Stimulated activated CD4-positive, alpha-beta T cell treated with anti-CD3 and anti-CD28 coated beads, Interleukin-4, amount 100 ng/mL, for 4 hours (primary cell): ENCODE measurements at regions not wholly inside any gene's neighbourhood (a gene's known extent, or its start where the extent isn't known, plus 50 kb on each side); places are given as distances from the start of the nearest gene placed in this dataset.

Experiments used
- DNase-seq, 2 experiments: peaks; one replicate each; pipeline ENCODE4 v3.0.0-alpha.2; 2020

DNA sequence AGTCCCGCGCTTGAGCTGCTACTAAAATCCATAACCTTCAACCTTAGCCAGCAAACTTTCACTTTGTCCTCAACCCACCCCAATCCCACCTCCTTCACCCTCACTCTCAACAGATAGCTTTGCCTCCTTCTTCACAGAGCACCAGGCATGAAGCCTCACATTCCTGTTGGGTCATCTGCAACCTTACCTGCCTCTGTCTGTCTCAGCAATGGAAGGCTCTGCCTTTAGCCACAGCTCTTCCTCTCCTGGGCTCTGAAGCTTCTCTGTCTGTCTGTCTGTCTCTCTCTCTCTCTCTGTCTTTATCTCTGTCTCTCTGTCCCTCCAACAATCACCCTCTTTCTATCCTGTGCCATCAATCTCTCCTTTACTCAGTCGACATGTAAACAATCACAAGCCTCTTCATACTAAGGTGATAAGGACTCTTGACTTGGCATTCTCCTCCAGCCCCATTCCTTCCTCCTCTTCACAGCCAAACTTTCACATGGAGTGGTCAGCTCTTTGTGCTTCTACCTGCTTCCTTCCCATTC, 220.8 kb downstream of the SPTSSA start:
- DNase-seq, result no peak

DNA sequence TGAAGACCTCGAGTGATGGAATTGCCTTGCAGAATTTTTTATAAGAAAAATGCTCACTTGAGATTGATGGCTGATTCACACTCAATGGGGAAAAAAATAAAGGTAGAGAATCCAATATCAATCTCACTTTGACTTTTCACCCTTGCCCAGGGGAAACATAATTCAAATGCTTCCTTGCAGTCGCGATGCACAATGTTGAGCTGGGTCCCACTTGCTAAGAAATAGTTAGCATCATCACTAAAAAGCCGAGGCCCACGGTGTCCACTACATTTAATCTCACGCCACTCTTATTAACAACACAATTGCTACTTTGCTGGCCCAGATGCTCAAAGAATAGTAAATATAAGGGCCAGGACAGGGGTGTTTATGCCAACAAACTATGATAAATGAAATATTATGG, 223.4 kb downstream of the SPTSSA start:
- DNase-seq, result no peak

DNA sequence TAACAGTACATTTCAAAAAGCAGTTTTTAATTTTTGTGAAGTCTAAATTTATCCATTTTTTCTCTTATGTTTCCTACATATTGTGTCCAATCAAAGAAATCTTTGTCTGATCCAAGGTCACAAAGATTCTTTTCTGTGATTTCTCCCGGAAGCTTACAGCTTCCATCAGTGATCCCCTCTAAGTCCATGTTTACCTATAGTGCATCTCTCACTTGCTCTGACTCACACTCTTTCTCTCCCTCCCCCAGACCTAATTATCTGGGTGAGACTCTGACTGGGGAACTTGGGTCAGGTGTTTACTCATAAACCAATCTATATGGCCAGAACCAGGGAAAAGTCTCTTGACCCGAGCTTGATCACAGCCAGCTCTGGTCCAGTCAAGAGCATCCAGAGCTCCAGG, 224.4 kb downstream of the SPTSSA start:
- DNase-seq, result no peak

DNA sequence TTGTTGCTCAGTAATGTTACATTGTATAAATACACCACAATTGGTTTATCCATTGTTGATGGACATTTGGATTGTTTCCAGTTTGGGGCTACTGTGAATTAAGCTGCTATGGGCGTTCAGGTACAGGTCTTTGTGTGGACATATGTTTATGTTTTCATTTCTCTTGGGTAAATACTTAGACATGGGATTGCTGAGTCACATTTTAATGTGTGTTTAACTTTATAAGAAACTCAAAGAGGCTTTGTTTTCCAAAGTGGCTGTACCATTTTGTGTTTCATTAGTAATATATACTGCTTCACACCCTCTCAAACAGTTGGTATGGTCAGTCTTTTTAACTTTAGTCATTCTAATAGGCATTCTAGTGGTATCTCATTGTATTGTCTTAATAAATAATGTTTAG, 225.0 kb downstream of the SPTSSA start:
- no peak for DNase-seq

DNA sequence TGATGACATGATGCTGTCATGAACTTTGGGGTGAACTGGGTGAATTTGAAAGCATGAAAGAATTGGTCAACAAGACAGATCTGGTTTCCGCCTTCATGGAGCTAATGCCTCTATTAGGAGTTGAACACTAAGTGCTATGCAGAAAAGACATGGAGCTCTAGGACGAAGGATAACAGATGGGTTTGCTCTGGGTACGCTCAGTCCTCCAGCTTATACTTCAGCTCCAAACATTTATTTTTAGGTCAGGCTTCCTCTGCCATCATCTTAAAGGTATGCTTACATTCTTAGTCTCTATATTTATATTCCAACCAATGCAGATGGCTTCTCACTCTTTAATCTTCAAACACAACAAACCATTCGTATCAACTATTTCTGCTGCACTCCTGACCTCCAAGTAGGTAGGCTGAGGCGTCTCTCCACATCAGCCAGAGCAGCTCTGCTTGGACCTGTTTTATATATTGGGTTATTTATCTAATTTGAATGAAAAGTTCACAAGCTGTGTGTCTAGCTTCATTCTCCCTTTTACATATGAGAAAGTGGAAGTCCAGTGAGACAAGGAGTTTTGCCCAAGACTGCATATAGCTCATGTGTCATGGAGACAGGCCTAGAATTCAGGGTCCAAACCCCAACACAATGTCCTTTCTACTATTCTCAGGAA, 226.3 kb downstream of the SPTSSA start:
- no peak for DNase-seq

DNA sequence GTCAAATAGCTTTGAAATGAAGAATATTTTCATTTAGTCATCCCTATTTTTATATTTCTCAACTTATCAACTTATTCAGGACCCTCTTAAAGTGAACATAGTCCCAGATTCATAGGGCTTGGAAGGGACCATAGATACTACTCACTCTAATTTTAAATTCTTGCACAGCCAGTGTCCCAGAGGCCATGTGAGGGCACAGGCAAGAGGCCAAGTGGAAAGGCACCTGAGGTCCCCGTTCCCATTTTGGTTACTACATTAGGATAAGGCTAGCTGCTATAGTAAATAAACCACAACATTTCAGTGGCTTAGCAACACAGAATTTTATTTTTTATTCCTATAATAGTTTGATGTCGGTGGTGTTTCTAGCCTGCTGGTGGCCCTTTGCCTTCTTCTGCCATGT, 227.8 kb downstream of the SPTSSA start:
- no peak for DNase-seq

DNA sequence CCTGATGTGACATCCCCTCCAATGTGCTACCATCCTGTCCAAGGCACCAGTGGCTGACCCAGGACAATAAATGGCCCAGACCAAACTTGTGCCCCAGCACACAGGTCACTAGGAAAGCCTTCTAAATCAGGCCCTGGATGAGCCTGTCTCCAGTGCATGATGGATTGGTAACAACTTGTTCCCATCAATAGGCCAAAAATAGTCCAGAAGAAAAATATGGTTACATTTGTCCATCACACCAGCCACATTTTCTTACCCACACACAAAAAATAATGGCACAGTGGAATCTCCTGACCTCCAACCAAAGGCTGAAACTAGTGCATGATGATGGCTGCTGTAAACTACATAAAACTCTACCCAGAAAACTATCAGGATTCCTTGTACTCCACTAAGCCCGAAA, 228.4 kb downstream of the SPTSSA start:
- no peak for DNase-seq

DNA sequence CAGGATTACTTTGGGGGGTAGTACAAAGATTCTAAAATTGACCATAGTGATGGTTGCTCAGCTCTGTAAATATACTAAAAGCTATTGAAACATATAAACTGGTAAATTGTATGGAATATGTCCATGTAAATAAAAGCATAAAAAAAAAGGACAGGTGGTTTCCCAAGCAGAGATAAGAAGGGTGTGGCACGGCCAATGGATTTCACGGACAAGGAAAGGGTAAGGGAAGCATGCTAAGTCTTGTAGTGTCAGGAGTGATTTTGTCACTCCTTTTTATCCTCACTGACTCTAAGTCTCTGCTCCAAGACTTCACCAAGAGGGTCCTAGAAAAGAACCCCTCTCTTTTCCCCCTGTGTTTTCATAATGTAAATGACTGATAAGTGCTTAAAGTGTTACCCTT, 229.2 kb downstream of the SPTSSA start:
- DNase-seq, result no peak

DNA sequence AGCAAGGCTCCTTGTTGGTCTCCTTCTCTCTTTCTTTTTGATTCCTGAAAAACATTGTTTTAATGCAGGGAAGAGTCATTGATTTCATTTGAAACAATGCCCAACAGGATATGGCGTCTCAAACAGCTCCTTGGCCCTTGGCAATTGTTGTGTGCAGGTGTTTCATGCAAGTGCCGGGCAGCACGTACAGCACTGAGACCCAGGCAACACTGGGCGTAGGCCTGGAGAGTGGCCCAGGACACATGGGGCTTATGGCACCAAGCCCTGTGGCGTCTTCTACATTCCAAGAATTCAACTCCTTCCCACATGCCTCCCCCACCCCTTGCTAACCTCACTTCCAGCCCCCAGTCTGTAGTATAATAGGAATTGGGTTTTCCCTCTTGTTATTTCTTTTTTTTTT, 230.4 kb downstream of the SPTSSA start:
- no peak for DNase-seq

DNA sequence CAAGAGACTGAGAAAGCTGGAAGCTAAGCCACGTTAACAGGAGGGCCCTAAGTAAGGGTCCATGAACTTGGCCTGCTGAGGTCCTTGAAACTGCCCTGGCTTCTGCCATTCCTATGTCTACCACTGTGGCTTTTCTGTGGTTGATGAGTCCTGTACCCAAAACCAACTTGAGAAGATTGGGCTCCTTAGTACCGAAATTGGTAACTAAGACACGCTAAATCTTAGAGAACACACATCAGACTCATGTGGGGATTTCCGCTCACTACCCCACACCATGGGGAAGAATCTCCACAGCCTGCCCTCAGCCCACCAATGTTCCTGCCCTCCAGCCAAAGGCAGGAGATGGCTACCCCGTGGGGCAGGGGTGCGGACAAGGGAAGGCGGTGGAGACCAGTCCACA, 232.9 kb downstream of the SPTSSA start:
- no peak for DNase-seq

DNA sequence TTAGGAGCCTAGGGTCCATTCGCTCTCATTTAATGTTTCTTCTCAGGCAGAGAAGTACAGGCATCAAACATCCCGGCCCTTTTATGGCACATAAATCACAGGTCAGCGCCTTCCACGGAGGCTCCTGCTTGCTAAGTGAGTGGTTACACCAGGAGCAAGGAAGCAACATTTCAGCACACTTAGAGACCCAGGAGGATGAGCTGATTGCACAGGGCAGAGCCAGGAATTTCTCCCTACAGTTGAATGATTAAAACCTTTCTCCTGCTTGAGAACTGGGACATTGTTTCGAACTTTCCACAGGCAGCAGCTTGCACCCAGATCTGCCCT, 233.4 kb downstream of the SPTSSA start:
- DNase-seq, result no peak

DNA sequence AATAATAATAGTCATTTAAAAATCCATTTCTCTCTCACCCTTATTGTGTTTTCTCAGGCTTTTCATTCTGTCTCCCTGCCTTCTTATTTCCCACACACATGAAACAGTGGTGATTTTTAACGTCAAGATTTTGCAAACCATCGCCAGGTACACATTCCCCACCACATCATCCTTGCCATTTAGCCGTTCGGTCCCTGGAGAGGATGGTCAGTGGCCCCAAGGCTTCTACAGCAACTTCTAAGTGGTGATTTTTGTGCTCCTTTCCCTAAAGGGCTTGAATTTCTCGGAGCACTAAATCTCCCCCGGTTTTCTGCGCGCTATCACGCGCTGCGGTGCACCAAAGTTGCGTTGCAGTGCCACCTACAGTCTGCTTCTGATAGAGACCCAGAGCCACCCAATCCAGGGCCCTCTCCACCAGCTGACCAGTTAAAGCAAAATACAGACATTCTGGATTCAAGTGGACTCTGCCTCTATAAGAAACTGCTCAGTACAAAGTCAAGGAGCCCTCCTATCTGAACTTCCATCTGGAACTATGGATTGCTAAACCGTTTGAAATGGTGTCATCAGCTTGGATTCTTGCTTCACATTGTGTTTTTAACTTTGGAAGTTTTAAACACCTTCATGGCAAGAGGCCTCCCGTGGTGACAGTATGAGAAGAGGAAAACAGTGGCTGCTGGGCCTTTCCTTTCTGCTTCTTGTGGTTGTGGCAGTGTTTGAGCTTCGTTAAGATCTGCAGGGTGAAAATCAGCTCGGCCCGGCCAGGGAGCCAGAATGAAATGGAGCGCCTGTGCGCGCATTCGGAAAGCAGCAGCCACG, 234.0 kb downstream of the SPTSSA start:
- DNase-seq, result peak; percentile 21 to 46

DNA sequence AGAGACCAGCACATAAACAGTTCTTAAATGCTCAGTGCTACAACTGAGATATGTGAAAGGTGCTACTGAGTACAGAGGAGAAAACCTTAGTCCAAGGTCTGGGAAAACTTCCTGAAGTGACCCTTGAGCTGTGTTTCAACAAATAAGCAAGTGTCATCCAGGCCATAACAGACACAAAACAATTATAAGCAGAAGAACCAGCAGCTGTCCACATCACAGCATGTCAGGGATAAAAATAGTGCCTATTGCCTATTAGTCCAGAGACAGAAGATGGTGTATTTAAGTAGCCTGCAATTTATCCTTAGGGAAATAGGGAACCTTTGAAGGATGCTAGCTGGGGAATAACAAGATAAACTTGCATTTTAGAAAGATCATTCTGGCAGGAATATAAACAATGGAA, 237.8 kb downstream of the SPTSSA start:
- no peak for DNase-seq

DNA sequence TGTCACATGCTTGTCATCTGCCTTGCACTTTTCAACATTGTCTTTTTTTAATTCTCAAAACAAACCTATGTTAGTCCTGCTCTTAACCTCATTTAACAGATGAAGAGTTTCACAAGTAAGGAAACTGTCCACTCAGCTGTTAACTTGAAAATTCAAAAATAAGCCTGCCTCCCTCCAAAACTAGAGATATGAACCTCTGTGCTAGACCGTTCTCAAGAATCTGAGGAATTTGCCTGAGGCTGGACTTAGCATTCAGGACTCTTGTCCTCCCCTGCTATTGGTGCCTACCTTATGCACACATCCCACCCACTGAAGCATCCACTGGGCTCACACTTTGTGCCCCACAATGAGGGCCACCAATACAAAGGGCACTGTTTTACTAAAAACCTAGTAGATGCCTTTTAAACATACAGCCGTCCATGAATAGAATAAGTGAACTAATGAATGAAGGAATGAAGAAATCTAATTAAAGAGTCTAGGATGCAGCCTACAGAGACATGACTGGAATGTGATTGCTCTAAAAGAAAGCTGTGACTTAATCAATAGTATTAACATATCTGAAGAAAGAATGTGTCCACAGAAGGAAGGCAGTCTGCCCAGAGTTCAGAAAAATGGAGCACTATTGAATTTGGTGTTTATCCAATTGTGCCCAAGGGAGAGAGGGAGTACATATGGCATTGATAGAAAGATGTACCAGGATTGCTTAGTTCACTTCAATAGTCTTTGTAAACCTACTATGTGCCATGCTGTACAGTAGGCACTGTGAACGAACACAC, 238.5 kb downstream of the SPTSSA start:
- DNase-seq, result no peak

DNA sequence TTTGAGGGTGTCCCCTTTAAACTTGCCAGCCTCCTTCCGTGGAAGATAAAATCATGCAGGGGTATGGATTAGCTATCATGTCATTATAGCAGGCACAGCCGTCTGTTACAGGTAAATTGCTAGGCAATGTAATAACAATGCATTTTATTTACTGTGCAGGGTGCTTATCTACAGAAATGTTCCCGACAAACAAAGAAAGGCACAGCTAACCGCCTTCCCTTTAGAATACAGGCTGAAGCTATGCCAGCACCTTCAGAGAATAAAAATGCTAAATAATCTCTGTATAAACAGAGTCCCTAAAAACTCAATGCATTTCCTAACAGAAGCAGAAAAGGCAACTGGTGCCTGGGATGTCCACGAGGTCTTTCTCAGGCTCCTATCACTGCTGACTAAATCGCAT, 239.2 kb downstream of the SPTSSA start:
- DNase-seq, result no peak

DNA sequence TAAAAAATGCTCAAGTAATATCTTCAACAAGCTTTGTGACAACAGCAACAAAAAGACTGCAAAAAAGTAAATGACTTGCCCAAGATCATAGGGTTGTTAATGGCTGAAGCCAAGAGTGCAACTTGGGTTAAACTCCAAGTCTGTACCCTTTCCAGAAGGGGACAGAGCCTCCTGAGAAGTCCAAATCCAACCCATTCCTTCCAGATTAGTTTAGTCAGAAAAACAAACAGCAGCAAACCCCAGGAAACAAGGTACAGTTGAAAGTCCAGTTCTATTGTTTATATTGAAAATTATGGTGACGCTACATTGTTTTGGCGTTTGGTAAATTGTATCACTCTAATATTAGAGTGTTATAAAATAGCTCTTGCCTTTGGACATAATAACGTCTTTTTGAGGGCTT, 239.9 kb downstream of the SPTSSA start:
- no peak for DNase-seq

DNA sequence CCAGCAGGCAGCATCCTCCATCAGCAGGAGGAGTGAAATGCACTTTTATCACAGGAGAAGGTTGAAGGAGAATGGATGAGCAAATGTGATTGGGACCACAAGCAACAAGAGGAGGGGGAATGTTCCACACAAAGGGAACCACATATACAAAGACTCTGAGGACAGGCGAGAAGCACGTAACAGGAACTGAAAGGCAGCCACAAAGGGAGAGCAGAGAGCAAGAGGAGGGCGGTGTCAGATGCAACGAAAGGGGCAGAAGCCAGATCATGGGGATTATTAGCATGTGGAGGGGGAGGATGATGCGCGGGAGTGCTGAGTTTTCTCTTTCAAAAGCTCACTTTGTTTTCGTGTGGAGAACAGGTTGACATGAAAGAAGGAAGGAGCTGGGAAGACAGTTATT, 241.1 kb downstream of the SPTSSA start:
- no peak for DNase-seq

DNA sequence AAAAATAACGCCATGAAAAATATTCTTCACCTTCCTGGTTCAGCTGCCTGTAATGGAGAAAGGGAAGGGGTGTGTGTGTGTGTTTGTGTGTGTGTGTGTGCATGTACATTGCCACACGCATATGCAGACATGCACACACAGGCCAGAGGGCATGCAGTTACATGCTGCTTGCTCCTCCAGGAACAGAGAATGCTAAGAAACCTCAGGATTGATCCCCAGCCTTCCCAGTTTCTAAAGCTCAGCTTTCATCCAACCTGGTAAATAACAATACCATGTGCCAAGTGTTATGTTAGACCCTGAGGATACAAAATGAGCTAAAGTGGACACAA, 241.7 kb downstream of the SPTSSA start:
- no peak for DNase-seq

DNA sequence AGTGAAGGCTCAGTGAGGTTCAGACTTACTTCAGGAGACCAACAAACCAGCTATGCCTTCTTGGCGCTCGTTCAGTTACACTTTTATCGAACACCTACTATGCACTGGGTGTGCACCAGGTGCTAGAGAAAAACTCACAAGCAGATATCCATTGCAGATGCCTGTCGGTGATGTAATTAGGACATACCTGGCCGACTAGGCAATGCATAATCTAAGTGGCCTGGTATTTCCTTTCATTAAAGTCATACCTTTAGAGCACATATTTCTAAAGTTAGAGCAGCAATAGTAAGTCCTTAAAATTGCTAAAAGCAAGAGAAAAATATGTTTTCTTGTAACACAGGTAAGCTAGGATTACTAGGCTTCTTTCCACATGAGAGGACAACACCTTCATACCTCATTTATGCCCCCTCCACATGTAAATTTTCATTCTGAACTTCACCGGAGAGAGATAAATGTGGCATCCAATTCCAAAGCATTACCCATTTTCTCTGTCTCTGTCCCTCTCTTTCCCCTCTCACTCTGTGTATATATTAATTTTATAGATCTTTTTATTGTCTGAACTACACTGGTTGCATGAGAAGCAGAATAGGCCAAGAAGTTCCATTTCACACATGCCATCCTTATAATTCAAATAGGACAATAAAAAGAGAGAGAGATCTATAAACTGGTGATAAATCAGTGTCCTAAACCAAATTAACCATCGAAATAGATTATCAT, 242.2 kb downstream of the SPTSSA start:
- DNase-seq, result no peak

DNA sequence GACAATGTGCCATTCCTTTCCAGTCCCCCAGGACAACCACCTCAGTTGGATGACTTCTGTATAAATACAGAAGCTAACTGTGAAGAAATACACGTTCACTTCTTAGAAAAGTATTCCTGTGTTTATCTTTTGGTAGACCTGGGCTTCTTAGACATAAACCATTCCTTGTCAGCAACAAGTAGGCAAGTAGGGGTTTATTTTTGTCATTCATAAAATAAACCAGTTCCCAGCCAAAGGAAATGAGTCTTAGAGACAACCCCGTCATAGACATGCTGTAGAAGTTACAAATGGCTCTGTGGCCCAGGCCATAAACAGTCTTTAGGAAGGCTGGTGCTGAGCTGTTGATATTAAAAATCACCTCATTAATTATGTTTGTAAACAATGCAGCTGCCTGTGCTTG, 243.2 kb downstream of the SPTSSA start:
- DNase-seq, result no peak

DNA sequence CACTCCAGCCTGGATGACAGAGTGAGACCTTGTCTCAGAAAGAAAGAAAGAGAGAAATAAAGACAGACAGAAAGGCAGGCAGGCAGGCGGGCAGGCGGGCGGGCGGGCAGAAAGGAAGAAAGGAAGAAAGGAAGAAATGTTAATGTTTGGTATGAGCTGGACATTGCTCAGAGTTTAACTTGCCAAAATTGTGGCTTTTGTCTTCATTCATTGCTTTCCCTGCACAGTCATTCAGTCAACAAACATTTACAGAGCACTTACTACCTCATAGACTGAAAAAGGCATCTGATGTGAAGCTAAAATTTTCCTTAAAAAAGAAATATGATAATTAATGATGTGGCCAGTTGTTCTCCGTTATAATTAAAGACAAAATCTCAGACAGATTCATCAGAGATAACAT, 247.1 kb downstream of the SPTSSA start:
- DNase-seq, result no peak

DNA sequence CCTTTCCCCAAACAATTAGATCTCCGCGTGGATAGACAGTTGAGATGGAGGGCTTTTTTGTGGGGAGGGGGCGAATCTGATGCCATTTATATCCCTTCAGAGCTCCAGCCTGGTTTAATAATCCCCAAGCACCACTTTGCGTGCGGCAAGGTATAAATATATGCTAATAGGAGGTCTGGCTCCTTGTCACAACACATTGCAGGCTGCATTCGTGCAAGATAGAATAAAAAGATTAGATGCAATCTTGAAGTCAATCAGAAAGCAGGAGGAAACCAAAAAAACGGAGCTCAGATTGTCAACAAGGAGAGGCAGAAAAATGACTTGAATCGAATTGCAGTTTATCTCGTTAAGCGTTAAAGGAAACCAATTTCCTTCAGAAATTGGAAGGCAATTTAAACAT, 248.7 kb downstream of the SPTSSA start:
- DNase-seq, result no peak

DNA sequence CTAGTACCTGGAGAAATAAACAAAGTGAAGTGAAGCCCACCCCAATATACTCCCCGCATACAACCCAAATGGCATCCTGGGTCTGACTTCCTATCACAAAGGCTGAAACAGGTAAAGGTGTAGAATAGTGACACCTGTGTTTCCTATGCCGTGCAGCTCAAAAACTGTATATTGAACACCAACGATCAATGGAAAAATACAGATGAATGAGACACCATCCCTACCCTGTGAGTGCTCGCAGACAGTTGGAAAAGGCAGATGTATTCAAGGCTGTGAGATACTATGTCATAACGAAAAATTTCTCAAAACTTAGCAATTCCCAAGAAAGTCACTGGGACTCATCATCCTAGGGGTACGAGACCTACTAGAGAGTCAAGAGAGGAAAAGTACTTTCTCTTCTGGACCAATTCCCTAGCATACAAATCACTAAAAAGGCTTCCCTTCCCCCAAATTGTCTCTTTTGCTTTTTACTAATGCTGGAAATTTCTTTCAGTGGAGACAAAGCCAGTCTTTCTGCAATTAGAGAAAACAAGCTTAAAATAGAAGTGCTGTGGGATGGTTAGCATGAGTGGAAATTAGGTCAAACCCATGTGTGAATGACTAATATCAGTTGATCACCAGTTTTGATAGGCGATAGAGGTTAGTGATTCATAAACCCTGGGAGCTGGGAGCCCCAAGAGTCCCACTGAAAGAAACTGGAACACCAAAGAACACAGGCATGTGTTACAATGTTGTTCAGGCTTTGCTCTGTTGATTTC, 249.7 kb downstream of the SPTSSA start:
- no peak for DNase-seq
